ENCODE measurements at regions not wholly inside any gene's neighbourhood (a gene's known extent, or its start where the extent isn't known, plus 50 kb on each side); places are given as distances from the start of the nearest gene placed in this dataset.
"Not testable (repeated sequence)": the region's sequence is repeated elsewhere in the genome, so short reads cannot be mapped to it uniquely, and the experiment has no call there.

DNA sequence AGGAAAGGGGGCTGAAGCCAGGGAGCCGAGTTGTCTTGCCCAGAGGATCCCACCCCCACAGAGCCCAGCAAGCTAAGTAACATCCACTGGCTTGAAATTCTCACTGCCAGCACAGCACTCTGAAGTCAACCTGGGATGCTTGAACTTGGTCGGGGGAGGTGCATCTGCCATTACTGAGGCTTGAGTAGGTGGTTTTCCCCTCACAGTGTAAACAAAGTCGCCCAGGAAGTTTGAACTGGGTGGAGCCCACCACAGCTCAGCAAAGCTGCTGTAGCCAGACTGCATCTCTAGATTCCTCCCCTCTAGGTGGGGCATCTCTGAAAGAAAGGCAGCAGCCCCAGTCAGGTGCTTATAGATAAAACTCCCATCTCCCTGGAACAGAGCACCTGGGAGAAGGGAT is 54.3 kb upstream of the GRIA3 start:
- TF ChIP-seq, protein P1, sequence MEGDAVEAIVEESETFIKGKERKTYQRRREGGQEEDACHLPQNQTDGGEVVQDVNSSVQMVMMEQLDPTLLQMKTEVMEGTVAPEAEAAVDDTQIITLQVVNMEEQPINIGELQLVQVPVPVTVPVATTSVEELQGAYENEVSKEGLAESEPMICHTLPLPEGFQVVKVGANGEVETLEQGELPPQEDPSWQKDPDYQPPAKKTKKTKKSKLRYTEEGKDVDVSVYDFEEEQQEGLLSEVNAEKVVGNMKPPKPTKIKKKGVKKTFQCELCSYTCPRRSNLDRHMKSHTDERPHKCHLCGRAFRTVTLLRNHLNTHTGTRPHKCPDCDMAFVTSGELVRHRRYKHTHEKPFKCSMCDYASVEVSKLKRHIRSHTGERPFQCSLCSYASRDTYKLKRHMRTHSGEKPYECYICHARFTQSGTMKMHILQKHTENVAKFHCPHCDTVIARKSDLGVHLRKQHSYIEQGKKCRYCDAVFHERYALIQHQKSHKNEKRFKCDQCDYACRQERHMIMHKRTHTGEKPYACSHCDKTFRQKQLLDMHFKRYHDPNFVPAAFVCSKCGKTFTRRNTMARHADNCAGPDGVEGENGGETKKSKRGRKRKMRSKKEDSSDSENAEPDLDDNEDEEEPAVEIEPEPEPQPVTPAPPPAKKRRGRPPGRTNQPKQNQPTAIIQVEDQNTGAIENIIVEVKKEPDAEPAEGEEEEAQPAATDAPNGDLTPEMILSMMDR (IDR thresholded peaks at IDR 0.05), result not testable (repeated sequence)
- TF ChIP-seq POLR2A (IDR thresholded peaks at IDR 0.05), result not testable (repeated sequence)
